ENCODE measurements at regions not wholly inside any gene's neighbourhood (a gene's known extent, or its start where the extent isn't known, plus 50 kb on each side); places are given as distances from the start of the nearest gene placed in this dataset.

DNA sequence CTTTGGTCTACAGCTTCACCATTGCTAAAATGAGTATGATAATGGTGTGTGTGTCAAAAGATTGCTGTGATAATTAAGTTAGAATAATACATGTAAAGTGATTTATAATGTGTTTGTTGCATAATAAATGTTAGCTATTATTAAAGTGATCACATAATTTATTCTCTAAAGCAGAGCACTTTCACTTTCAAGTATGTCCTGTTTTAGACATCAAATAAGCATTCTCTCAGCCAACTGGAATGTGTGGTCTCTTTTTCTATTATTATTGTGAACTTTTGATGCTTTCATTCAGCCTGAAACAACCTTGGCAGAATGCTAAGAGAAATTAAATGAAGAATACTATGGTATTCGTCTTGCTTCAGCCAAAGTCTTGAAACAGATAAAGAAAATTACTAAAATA lies 102.8 kb upstream of the COL11A1 start:
- TF ChIP-seq, protein P1, sequence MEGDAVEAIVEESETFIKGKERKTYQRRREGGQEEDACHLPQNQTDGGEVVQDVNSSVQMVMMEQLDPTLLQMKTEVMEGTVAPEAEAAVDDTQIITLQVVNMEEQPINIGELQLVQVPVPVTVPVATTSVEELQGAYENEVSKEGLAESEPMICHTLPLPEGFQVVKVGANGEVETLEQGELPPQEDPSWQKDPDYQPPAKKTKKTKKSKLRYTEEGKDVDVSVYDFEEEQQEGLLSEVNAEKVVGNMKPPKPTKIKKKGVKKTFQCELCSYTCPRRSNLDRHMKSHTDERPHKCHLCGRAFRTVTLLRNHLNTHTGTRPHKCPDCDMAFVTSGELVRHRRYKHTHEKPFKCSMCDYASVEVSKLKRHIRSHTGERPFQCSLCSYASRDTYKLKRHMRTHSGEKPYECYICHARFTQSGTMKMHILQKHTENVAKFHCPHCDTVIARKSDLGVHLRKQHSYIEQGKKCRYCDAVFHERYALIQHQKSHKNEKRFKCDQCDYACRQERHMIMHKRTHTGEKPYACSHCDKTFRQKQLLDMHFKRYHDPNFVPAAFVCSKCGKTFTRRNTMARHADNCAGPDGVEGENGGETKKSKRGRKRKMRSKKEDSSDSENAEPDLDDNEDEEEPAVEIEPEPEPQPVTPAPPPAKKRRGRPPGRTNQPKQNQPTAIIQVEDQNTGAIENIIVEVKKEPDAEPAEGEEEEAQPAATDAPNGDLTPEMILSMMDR (IDR thresholded peaks at IDR 0.05): no peak
- no peak for TF ChIP-seq POLR2A (IDR thresholded peaks at IDR 0.05)
